KMS-11 (cell line): ENCODE measurements at regions not wholly inside any gene's neighbourhood (a gene's known extent, or its start where the extent isn't known, plus 50 kb on each side); places are given as distances from the start of the nearest gene placed in this dataset.

Source experiments
- H2AFZ ChIP-seq: fragments of 200-600 bp; sonication (generic); 2 replicates; pipeline ENCODE4 v1.6.1; 2016; ENCODE audit warnings: antibody characterized with exemption, mixed run types, low read depth
- H3K27ac ChIP-seq: fragments of 200-600 bp; sonication (generic); 2 replicates; pipeline ENCODE4 v1.6.1; 2016; ENCODE audit warnings: mild to moderate bottlenecking, mixed run types
- H3K27me3 ChIP-seq: fragments of 200-600 bp; sonication (generic); 2 replicates; pipeline ENCODE4 v1.6.1; 2017; ENCODE audit warnings: mild to moderate bottlenecking, low read depth, mixed run types, moderate library complexity; ENCODE audit not compliant: insufficient read depth
- H3K36me3 ChIP-seq: fragments of 200-600 bp; sonication (generic); 2 replicates; pipeline ENCODE4 v1.6.1; 2017; ENCODE audit warnings: mild to moderate bottlenecking, mixed run types; ENCODE audit not compliant: insufficient read depth
- H3K4me1 ChIP-seq: fragments of 200-600 bp; sonication (generic); 2 replicates; pipeline ENCODE4 v1.6.1; 2016; ENCODE audit warnings: mild to moderate bottlenecking, low read depth, mixed run types; ENCODE audit not compliant: poor library complexity, severe bottlenecking
- H3K4me2 ChIP-seq: fragments of 200-600 bp; sonication (generic); 2 replicates; pipeline ENCODE4 v1.7.0; 2016; ENCODE audit warnings: mild to moderate bottlenecking, mixed run types
- H3K4me3 ChIP-seq: fragments of 200-600 bp; sonication (generic); IDR thresholded peaks from 2 replicates; pipeline ENCODE4 v1.6.1; 2017; ENCODE audit warnings: low read depth, low read length, mixed read lengths; ENCODE audit not compliant: insufficient read depth
- H3K79me2 ChIP-seq: fragments of 200-600 bp; sonication (generic); 2 replicates; pipeline ENCODE4 v1.6.1; 2016; ENCODE audit warnings: low read depth, mixed run types; ENCODE audit not compliant: insufficient read depth
- H3K9ac ChIP-seq: fragments of 200-600 bp; sonication (generic); 2 replicates; pipeline ENCODE4 v1.6.1; 2016; ENCODE audit warnings: mild to moderate bottlenecking, mixed run types
- H4K20me1 ChIP-seq: fragments of 200-600 bp; sonication (generic); 2 replicates; pipeline ENCODE4 v1.6.1; 2016; ENCODE audit warnings: mild to moderate bottlenecking, mixed run types; ENCODE audit not compliant: insufficient read depth
- TF ChIP-seq, protein P1 (sequence below): fragments of 200-600 bp; sonication (generic); conservative IDR thresholded peaks from 2 replicates; pipeline ENCODE4 v1.6.1; 2017; ENCODE audit warnings: low read depth, mild to moderate bottlenecking, antibody characterized with exemption, low read length, moderate library complexity, mixed read lengths

DNA sequence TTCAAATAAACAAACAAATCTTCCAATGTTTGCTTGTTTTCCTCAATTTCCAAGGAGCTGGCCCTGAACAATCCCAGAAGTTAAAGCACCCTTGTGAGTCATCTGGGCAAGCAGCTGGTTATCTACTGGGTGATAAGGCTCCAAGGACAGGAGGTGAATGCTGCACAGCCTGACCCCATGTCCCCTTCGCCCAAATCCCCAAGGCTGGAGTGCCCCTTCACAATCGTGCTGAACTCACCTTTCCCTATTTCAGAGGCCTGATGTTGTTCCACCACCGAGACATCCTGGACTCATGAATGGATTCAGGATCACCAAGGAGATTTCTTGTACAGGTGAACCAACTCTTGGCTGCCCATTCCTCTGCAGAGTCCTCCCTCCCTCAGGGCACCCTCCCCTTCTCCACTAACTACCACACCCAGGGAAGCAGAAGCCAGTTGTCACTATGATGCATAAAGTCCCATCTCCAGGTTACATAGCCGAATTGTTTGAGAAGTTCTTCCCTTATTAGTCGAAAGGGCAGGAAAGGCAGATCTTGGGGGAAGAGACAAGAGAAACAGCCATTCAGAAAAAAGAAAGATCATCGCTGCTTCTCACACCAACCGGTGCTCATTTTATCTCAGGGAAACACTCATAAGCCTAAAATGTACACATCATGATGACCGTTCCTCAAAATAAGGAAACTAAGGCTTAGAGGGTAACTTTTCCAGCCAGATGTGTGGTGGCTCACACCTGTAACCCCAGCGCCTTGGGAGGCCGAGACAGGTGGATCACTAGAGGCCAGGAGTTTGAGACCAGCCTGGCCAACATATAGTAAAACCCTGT, 138.8 kb upstream of the RREB1 start:
- Histone ChIP-seq H3K4me2 (no peak overlapping the region), H3K4me3 (no peak overlapping the region), H4K20me1 (no peaks in the 10 kb centered on the region), H3K79me2 (no peaks in the 10 kb centered on the region), H3K4me1 (no peaks in the 10 kb centered on the region), H2AFZ (no peak overlapping the region), H3K9ac (no peak overlapping the region), H3K27ac (no peak overlapping the region), H3K36me3 (no peaks in the 10 kb centered on the region), H3K27me3 (no peaks in the 10 kb centered on the region)
- TF ChIP-seq, protein P1, sequence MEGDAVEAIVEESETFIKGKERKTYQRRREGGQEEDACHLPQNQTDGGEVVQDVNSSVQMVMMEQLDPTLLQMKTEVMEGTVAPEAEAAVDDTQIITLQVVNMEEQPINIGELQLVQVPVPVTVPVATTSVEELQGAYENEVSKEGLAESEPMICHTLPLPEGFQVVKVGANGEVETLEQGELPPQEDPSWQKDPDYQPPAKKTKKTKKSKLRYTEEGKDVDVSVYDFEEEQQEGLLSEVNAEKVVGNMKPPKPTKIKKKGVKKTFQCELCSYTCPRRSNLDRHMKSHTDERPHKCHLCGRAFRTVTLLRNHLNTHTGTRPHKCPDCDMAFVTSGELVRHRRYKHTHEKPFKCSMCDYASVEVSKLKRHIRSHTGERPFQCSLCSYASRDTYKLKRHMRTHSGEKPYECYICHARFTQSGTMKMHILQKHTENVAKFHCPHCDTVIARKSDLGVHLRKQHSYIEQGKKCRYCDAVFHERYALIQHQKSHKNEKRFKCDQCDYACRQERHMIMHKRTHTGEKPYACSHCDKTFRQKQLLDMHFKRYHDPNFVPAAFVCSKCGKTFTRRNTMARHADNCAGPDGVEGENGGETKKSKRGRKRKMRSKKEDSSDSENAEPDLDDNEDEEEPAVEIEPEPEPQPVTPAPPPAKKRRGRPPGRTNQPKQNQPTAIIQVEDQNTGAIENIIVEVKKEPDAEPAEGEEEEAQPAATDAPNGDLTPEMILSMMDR, result no peak

DNA sequence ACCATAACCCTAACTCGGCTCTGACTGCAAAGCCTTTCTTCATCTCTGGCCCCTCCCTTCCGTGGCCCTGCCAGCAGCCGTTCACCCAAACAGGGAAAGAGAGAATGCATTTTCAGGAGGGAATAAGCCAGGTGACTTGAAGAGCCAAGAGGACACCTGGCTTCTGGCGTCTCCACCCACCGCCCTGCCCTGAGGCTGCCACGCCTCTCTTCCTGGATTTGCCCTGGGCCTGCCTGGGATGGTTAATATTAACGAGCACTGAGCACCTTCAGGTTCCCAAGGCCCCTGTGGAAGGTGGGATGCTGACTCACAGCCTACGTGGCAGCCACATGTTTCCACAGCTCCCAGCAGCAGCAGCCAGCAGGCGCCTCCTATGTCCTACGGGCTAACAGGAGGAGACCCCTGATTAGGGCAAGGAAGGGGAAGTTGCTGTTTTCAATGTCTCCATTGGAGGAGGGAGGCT, 138.0 kb upstream of the RREB1 start:
- Histone ChIP-seq H4K20me1 (no peaks in the 10 kb centered on the region), H3K36me3 (no peaks in the 10 kb centered on the region), H3K9ac (no peak overlapping the region), H3K27me3 (no peaks in the 10 kb centered on the region), H3K4me3 (no peak overlapping the region), H3K4me2 (no peak overlapping the region), H2AFZ (no peak overlapping the region), H3K4me1 (no peaks in the 10 kb centered on the region), H3K27ac (no peak overlapping the region), H3K79me2 (no peaks in the 10 kb centered on the region)
- TF ChIP-seq, protein P1, result no peak

DNA sequence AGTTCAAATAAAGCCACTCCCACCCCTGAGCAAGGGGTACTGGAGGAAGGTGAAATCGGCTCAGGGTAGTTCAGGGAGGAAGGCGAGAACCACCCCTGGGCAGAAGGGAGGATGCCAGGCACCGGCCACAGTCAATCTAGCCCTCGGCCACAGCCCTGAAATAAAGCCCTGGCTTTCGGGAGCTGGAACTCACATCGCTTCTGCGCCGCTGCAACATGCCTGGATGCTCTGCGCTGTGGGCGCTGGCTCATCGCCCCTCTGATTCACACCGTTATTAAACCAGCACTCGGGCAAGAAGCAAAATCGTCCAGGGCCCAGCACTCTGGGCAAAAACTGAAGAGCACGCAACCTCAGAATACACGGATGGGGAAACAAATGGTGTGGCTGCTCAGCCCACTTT, 136.9 kb upstream of the RREB1 start:
- Histone ChIP-seq H2AFZ (no peak overlapping the region), H3K4me3 (no peak overlapping the region), H3K27ac (no peak overlapping the region), H3K4me1 (no peaks in the 10 kb centered on the region), H3K4me2 (no peak overlapping the region), H3K9ac (no peak overlapping the region), H3K27me3 (no peaks in the 10 kb centered on the region), H4K20me1 (no peaks in the 10 kb centered on the region), H3K36me3 (no peaks in the 10 kb centered on the region), H3K79me2 (no peaks in the 10 kb centered on the region)
- TF ChIP-seq, protein P1, result no peak

DNA sequence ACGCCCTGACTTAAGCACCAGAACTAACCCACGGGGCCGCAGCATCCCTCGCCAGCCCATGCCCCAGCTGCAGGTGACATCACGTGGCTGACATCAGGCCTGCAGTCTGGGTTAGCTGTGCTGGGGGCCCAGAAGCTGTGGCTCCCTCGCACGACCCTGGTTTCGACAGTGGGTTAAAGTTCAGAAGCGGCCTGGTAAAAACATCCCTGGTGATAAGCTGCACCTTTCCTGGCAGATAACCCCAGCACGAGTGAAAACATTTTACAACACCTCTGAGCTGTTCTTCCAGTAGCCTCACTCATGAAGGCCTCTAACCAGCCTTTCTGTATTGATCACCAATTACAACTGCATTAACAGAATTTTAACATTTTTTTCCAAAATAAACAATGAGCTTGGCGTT, 136.4 kb upstream of the RREB1 start:
- H3K79me2 ChIP-seq, result no peaks in the 10 kb centered on the region
- H3K9ac ChIP-seq, result no peak overlapping the region
- TF ChIP-seq, protein P1, result no peak
- no peak overlapping the region for H3K4me2 ChIP-seq
- no peak overlapping the region for H2AFZ ChIP-seq
- H3K36me3 ChIP-seq, result no peaks in the 10 kb centered on the region
- no peak overlapping the region for H3K4me3 ChIP-seq
- H3K27ac ChIP-seq, result no peak overlapping the region
- H3K27me3 ChIP-seq, result no peaks in the 10 kb centered on the region
- no peaks in the 10 kb centered on the region for H4K20me1 ChIP-seq
- no peaks in the 10 kb centered on the region for H3K4me1 ChIP-seq
